Esophagus muscularis mucosa (tissue), 4 donors: ENCODE measurements at regions not wholly inside any gene's neighbourhood (a gene's known extent, or its start where the extent isn't known, plus 50 kb on each side); places are given as distances from the start of the nearest gene placed in this dataset.

Experiments
- DNase-seq: peaks from one replicate; pipeline ENCODE4 v3.0.0-alpha.2; 2017; ENCODE audit errors: extremely low spot score
- H3K27ac ChIP-seq, 4 donors: fragments of 200-600 bp; sonication (generic); replicated peaks in 1 of 4; 1 replicate in 3 of 4; 2 replicates in 1 of 4; pipeline ENCODE4 v1.5.1; 2016 to 2019; ENCODE audit warnings: mild to moderate bottlenecking in 1 of 4
- H3K27me3 ChIP-seq, 4 donors: fragments of 200-600 bp; sonication (generic); one replicate each; pipeline versions ENCODE4 v1.5.1 to v1.6.0; 2016 to 2019
- H3K36me3 ChIP-seq, 4 donors: fragments of 200-600 bp; sonication (generic); one replicate each; pipeline ENCODE4 v1.5.1; 2016 to 2019
- H3K4me1 ChIP-seq, 4 donors: fragments of 200-600 bp; sonication (generic); one replicate each; pipeline ENCODE4 v1.5.1; 2016 to 2019
- H3K4me3 ChIP-seq, 4 donors: fragments of 200-600 bp; sonication (generic); 1 replicate in 2 of 4; 2 replicates in 2 of 4; pipeline ENCODE4 v1.5.1; 2016 to 2019; ENCODE audit warnings: mild to moderate bottlenecking in 4 of 4, moderate library complexity in 1 of 4
- H3K9me3 ChIP-seq, 4 donors: fragments of 200-600 bp; sonication (generic); 1 replicate in 3 of 4; 2 replicates in 1 of 4; pipeline ENCODE4 v1.5.1; 2016 to 2019
- CTCF ChIP-seq, 3 experiments: fragments of 200-600 bp in 2 of 3; fragments of 450-650 bp in 1 of 3; sonication (generic) in 2 of 3; IDR thresholded peaks; one replicate each; pipeline ENCODE4 v1.5.1; 2017 to 2019; ENCODE audit warnings: antibody characterized with exemption in 3 of 3, mild to moderate bottlenecking in 2 of 3, moderate library complexity in 1 of 3
- EP300 ChIP-seq: sonication (generic); formaldehyde crosslinking; IDR thresholded peaks from one replicate; pipeline ENCODE4 v1.6.1; 2017; ENCODE audit warnings: antibody characterized with exemption
- POLR2A ChIP-seq: fragments of 450-650 bp; IDR thresholded peaks from one replicate; pipeline ENCODE4 v1.6.1; 2017; ENCODE audit warnings: antibody characterized with exemption, moderate library complexity, mild to moderate bottlenecking, low read depth
- POLR2AphosphoS5 ChIP-seq, 2 donors: sonication (generic); formaldehyde crosslinking; IDR thresholded peaks; one replicate each; pipeline ENCODE4 v1.6.1; 2017; ENCODE audit warnings: antibody characterized with exemption in 2 of 2
- WGBS: methylation state at CpG from one replicate; pipeline ENCODE4 v1.1.5; 2018; 5-methylcytosine and 5-hydroxymethylcytosine counted together
- intact Hi-C: fragments of 100-400 bp; cut with DNase I; formaldehyde crosslinking; loops from one replicate; pipeline ENCODE4 v1.15.1; 2023

- Histone ChIP-seq H3K36me3 (no peaks in the 10 kb centered on the region), H3K4me3 (no peak overlapping the region), H3K4me1 (no peaks in the 10 kb centered on the region), H3K27me3 (no peaks in the 10 kb centered on the region), H3K9me3 (no peaks in the 10 kb centered on the region), H3K27ac (no peak overlapping the region)
- intact Hi-C loops, result no loop called here
- TF ChIP-seq POLR2A (no peak), CTCF (IDR thresholded peaks at IDR 0.05) (no peak), EP300 (no peak), POLR2AphosphoS5 (IDR thresholded peaks at IDR 0.05) (no peak)
- DNase-seq, result no peak
- WGBS, result 87% methylated on average over 4 of the region's 4 CpGs
Measured at GRCh38 chr13:90098577-90098976, 1248.9 kb upstream of the MIR17HG start.

DNA sequence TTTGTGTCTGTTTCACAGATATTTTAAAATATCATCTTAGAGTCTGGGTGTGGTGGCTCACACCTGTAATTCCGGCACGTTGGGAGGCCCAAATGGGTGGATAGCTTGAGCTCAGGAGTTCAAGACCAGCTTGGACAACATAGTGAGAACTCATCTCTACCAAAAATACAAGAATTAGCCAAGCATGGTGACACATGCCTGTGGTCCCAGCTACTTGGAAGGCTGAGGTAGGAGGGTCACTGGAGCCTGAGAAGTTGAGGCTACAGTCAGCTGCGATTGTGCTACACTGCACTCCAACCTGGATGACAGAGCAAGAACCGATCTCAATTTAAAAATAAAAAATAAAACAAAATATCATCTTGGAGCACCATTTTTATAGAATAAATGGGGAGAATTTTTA, 1247.6 kb upstream of the MIR17HG start:
- DNase-seq, result no peak
- Histone ChIP-seq H3K27ac (no peak overlapping the region), H3K4me1 (no peaks in the 10 kb centered on the region), H3K27me3 (no peaks in the 10 kb centered on the region), H3K4me3 (no peak overlapping the region), H3K36me3 (no peaks in the 10 kb centered on the region), H3K9me3 (no peaks in the 10 kb centered on the region)
- intact Hi-C loops, result no loop called here
- WGBS, result 88% methylated on average over 4 of the region's 4 CpGs
- TF ChIP-seq POLR2AphosphoS5 (IDR thresholded peaks at IDR 0.05) (no peak), CTCF (IDR thresholded peaks at IDR 0.05) (no peak), POLR2A (no peak), EP300 (no peak)

GRCh38 chr13:90103099-90103784, 1244.2 kb upstream of the MIR17HG start:
- Histone ChIP-seq H3K27ac (no peak overlapping the region), H3K27me3 (no peaks in the 10 kb centered on the region), H3K36me3 (no peaks in the 10 kb centered on the region), H3K4me1 (no peaks in the 10 kb centered on the region), H3K9me3 (no peaks in the 10 kb centered on the region), H3K4me3 (no peak overlapping the region)
- no peak for DNase-seq
- 85% methylated on average over 3 of the region's 4 CpGs for WGBS
- TF ChIP-seq POLR2AphosphoS5 (IDR thresholded peaks at IDR 0.05), result no peak
- TF ChIP-seq POLR2A, result no peak
- TF ChIP-seq CTCF (IDR thresholded peaks at IDR 0.05), result no peak
- no peak for TF ChIP-seq EP300
- intact Hi-C loops, result no loop called here

- Histone ChIP-seq H3K9me3 (no peaks in the 10 kb centered on the region), H3K27me3 (no peaks in the 10 kb centered on the region), H3K36me3 (no peaks in the 10 kb centered on the region), H3K27ac (no peak overlapping the region), H3K4me3 (no peak overlapping the region), H3K4me1 (no peaks in the 10 kb centered on the region)
- WGBS, result 93% methylated on average over 2 of the region's 2 CpGs
- TF ChIP-seq POLR2A, result no peak
- TF ChIP-seq POLR2AphosphoS5 (IDR thresholded peaks at IDR 0.05), result no peak
- TF ChIP-seq CTCF (IDR thresholded peaks at IDR 0.05), result no peak
- intact Hi-C loops, result no loop called here
- DNase-seq, result no peak
Measured at GRCh38 chr13:90104764-90105163, 1242.7 kb upstream of the MIR17HG start.

GRCh38 chr13:90105276-90105675, 1242.2 kb upstream of the MIR17HG start:
- no peak overlapping the region for H3K4me3 ChIP-seq
- no peaks in the 10 kb centered on the region for H3K27me3 ChIP-seq
- no peak for DNase-seq
- H3K4me1 ChIP-seq, result no peaks in the 10 kb centered on the region
- H3K36me3 ChIP-seq, result no peaks in the 10 kb centered on the region
- H3K9me3 ChIP-seq, result no peaks in the 10 kb centered on the region
- intact Hi-C loops, result no loop called here
- TF ChIP-seq EP300 (no peak), CTCF (IDR thresholded peaks at IDR 0.05) (no peak), POLR2AphosphoS5 (IDR thresholded peaks at IDR 0.05) (no peak)
- no peak overlapping the region for H3K27ac ChIP-seq
